HG03139 (cell line): ENCODE measurements at regions not wholly inside any gene's neighbourhood (a gene's known extent, or its start where the extent isn't known, plus 50 kb on each side); places are given as distances from the start of the nearest gene placed in this dataset.

Experiments used
- ATAC-seq: cut with Tn5 transposase; IDR thresholded peaks from one replicate; pipeline ENCODE4 v1.9.1; 2021; ENCODE audit not compliant: unreplicated experiment

DNA sequence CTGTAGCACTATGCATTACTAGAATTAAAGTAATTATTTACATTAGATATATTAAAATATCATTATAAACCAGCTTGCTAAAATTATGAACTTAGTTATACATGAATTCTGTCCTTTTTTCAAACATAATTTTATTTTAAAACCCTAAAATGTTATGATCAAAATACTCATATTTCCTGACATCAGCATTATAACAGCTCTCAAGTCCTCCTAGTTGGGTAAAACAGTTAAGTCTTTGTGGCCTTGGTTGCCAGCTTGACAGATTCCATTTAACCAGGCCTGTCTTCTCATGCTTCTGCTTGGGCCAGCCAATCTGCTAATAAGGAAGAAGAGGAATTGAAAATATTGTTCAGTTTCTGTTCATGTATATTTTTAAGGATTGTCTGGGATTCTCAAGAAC lies 147.9 kb upstream of the SLC35B3 start:
- ATAC-seq, result no peak

DNA sequence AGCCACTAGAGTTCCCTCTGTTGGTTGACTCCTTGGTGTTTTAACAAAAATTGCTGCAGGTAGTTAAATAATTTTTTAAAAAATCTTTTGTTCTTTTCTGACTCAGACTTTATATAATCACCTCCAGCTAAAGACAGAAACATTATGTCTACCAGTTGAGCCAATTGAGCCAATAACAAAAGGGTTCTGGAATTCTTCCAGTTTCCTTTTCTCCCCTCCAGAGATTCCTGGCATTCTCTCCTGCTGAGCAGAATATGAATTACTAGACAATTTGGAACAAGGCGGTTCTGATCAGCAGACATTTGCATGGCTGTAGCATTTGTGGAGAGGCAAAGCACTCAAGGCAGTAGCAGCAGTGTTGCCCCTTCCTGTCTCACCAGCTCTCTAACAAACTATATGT lies 144.0 kb upstream of the SLC35B3 start:
- ATAC-seq, result no peak

DNA sequence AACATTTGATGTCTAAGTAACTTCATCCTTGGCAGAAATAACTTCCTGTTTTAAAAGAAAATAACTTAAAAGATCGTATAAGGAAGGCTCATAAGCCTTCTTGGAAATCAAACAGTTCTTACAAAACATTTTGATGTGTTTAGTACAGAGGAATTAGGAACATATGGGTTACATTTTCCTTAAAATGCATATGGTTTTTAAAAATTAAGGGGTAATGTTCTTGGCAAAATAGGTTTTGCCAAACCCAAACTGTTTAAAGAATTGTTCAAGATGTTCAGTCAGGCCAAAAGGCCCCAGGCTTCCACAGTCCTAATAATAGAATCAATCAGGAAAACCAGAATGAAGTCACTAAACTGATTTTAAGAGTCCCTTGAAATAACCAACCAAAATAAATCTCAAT lies 142.7 kb upstream of the SLC35B3 start:
- ATAC-seq, result no peak

DNA sequence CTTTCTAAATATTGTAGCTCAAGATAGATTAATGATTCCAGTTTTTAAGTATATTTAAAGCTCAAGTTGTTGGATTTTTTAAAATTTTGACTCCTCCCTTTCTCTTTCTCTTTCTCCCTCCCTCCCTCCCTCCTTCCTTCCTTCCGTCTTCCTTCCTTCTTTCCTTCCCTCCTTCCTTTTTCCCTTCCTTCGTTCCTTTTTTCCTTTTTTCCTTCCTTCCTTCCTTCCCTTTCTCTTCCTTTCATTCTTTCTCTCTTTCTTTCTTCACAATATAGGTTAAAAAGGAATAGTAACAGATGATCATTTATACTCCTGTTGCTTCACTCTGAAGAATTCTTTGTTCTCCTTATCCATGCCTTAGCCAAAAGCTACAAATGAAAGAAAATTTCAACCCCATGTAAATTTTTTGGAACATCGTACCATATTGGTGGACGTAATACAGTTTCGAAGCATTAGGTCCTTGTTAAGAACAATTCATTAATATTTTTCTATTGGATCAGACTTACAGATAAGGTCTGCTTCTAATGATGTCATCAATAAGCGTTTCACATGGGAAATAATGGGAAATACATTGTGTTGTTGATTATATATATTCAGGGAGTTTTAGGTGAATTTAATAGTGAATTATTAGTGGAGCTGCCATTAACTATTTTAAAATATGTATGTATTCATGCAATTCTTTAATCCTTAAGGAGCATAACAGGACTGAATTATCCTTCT lies 139.6 kb upstream of the SLC35B3 start:
- no peak for ATAC-seq

DNA sequence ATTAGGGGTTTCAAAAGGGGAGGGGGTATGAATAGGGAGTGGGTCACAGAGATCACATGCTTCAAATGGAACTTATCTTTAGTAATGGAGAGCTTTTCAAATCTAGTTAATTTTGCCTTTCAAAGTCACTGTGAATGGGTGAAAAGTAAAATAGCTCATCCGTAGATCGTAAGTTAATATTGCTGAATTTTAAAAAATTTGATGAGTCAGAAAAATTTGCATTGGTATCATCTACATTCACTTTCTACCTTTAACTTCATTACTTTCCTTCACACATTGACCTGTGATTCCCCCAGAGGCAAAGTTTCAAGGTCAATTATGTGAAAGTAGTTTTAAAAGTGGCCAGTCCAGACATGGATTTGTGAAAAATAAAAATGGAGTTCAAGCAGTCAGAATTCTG lies 139.0 kb upstream of the SLC35B3 start:
- no peak for ATAC-seq

DNA sequence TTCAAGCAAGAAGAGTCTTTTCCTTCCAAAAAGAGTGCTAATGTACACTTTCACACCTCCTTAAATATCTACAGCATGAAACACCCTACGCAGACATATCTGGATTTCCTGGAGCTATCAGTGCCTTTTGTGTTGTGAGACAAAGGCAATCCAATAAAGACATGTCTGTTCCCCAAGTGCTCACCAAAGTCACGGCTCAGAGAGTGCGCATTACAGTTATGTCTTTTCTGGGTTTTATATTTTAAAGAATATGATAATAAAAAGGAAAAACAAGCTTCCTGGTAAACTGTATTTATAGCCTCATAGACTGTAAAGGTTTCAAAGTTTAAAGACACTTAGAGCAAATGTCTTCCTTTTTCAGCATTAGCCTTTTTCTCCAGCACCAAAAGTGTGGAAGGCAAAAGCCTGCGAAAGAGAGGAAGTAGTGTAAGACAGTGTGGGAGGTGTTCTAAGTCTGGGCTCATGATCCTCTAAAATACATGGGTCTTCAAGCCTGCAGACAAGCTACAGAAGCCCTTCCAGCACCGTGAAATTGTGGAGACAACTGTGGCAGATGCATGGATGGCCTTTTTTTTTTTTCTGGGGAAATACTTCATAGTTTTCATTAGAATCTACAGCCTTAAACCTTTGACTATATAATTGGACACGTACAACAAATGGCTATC lies 135.0 kb upstream of the SLC35B3 start:
- ATAC-seq, result no peak

DNA sequence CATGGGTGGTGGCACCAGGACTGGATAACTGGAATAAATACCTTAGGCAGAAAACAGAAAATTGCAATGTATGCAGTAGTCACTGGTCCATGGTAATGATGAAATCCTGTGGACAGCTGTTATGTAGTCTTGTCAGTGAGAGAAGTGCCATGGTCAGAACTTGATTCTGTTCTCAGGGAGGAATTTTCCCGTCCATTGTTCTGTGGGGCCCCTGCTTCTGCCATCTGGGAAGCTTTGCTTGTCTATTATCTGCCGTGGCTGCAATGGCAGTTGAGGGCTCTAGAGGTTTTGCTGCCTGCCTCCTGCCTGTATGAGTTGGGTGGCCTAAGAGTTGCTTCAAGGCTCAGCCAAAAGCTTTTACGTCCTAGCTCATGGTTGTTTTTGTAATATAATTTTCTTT lies 126.8 kb upstream of the SLC35B3 start:
- ATAC-seq, result no peak

DNA sequence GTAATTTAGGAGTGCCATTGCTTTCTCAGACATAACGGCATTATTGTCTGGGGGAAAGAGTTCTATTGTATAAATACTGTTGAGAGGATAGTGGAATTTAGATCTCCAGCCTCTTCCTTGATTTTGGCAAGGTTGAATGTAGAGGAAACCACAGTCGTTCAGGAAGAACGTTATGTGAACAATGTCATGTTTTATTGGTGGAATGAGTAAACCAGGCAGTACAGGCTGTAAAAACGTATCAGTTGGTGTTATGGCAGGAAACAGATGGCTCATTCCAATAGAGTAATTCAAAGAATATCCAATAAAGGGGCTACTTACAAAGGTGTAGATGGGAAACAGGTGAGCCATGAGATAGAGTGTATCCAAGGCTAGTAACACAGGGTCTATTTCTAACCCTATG lies 123.6 kb upstream of the SLC35B3 start:
- no peak for ATAC-seq

DNA sequence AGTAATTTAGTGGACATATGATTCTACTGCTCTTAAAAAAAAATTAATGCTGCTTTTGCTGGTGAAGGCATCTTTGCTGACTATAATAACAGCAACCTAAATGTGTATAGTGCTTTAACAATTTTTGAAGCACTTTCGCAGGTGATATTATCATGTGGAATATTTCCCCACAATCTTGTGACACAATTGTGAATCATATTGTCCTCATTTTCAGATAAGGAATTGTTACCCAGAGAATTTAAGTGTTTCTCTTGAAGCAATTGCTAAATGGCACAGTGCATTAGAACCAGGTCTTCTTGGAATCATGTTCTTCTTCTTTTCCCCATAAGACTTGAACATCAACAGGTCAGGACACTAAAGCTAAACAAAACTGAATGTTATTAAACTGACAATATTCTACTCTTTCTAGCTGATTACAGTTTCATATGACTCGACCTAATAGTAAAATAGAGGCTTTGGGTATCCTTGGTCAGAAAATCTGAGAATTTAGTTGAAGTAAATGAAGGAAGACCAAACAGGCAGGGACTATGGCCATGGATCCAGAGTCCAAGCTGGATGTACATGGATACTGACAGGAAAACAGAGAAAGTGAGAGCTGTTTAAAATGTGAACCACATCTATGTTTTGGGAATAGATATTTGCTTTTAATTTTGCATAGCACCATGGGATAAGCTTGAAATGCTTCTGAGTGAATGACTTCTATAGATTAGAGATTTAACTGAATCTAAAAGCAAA lies 121.8 kb upstream of the SLC35B3 start:
- no peak for ATAC-seq

DNA sequence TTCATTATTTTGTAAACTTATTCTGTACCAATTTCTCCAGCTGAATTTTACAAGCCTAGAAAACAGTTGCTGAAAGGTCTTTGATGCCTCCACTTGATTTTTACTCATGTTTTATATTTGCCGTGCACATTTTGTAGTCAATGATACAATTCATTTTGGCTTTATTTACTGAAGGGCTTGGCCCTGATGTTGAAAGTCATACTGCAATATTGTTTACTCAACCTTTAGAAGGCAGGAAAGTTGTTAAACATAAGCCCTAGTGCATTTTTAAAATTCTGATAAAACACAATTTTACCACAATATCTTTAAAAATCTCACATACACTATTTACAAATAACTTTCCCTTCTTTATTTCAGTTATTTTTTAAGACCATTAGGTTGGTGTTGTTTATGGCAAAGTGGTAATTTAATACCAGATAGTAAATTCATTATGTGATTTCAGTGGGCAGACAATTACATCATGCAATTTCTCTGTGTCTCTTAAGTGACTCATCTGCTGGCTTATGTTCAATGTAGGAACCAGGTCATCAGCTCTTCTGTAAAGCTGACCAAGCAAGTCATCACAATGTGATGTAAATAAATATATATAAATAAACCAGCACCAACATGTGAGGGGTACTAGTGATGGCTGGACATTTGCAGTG lies 121.1 kb upstream of the SLC35B3 start:
- ATAC-seq, result no peak

DNA sequence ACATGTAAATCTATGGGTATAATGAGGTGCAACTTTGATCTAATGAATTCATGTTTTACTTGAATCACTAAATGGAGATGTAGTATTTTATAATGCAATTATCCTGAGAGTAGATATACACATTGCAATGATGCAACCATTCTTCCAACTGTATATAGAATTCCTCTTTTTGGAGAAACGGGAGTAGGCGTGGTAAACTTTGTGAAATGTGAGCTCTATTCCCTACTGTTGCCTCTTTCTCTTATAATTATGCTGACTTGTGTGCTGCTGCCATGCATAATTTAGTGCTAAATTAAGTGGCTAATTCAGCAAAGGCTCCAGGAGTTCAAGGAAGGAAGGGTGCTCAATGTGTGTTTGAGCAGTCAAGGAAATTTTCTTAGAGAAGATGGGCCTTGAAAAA lies 116.6 kb upstream of the SLC35B3 start:
- ATAC-seq, result no peak

DNA sequence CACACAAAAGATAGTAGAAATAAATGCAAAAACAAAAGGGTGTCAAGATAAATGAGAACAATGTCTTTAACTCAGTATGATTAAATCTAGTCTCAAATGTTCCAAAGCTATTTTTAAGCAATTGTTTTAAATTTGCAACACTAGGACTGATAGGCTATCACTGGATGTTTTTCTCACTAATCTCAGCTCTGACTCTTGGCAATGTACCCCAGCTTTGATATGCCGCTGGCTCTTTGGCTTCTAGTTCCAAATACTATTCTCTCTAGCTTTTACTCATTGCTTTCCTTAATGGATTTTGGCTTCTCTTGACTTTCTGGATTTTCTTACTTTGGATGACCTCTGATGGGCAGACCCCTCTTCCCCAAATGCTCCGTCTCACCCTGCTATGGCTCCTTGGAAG lies 116.0 kb upstream of the SLC35B3 start:
- no peak for ATAC-seq

DNA sequence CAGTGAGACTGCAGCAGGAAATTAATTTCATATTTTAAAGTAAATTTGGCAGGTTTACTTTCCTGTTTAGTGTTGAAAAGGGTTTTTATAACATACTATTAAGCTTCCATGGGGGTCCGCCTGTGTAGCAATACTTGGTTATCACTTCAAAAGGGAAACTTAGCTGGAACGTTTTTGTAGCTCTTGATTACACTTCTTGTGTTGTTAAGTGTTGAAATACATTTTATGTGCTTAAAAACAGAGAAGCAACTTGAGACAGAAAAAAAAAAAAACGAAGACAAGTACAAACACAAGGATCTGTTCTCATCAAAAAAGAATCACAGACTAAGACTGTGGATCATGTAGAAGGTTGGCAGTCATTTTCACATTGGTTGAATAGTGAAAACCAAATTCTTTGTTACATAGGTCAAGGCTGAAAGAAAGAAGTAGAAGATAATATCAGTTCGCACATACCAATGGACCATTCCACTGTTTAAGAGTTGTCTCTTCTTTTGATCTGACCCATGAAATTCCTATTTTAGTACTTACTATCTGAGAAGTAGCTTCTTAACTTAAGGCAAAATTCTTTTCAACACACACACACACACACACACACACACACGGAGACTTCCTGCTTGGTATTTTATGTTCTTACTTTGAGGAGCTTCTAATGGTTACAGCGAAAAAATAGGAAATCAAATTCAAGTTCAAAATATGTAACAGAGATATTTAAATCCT lies 113.9 kb upstream of the SLC35B3 start:
- ATAC-seq, result no peak

DNA sequence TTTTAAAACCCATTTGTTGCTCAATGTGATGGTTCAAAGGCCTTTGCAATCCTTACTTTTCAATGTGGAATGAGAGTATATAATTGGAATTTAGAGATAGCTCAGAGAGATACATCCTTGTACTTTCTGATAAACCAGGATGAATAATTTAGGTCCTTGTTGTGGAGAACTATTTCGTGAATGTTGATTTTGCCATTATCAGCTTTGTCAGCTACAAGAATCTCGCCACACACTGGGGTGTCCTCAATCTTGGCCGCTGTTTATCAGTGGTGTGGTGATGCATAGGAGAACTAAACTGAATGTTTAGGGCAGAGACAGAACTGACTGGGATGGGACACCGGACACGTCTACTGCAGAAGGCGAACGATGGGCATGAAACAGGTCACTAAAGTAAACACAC lies 111.2 kb upstream of the SLC35B3 start:
- ATAC-seq, result no peak

DNA sequence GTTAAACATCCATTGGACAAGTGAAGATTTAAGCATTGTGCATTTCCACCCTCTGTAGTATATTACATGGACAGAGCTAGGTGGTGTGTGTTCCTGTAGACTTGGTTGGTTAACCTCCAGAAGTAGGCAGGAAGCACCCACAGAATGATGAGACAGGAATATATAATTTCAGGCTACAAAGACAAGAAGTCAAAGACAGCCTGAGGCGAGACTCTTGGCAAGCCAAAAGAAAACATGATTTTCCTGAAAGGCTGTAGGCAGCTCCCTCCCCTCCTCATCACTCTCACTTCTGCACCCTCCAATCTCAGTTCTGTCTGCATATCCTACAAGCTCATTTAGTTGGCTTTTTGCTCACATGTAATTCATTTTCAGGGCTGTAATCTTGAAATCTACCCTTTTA lies 110.0 kb upstream of the SLC35B3 start:
- ATAC-seq, result no peak

DNA sequence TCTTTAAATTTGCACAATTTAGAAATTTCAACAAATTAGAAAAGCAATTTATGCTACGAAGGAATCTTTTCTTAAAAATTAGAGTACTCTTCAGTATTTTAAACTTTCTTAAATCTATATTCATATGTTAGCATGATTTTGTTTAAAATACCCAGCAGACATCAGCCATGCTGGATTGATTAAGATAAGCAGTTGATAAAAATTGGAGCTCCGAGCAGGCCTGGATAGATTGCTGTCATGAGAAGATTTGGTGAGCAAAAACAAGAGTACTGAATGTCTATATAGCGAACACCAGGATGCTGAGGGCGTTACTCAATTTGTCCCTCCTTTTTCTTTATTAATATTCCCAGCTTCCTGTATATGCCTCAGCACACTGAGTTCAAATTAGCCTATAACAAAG lies 108.4 kb upstream of the SLC35B3 start:
- no peak for ATAC-seq

DNA sequence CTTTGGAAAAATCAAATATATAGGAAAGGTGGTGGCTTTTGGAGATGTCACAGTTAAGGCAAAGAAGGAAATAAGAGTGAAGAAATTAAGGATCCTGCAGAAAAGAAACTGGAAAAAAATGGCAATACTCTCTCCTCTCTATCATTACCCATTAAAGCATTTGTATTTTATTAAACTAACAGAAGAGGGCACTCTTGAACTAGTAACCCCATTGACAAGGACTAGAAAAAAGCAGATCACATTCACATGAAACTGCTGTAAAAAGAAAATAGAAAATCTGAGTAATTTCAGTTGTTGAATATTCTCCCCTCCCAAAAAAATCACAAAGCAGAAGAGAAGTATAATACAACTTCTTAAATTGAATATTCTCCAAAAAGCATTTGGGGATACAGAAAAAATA lies 104.1 kb upstream of the SLC35B3 start:
- ATAC-seq, result no peak

DNA sequence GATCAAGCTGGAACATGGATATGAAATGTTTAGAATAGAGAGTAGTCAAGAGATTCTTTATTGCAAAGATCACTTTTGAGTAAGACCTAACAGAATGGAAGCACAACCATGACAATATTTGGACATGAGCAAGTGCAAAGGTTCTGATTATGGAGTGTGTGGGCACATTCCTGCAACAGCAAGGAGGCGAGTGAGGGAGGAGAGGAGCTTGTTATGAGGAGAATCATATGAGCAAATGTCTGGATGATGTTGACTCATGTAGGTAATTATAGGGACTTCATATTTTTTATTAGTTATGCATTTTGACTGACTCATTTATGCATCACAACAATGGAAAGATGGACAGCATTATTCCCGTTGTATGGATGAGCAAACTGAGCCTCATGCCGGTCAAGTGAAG lies 100.8 kb upstream of the SLC35B3 start:
- ATAC-seq, result no peak

DNA sequence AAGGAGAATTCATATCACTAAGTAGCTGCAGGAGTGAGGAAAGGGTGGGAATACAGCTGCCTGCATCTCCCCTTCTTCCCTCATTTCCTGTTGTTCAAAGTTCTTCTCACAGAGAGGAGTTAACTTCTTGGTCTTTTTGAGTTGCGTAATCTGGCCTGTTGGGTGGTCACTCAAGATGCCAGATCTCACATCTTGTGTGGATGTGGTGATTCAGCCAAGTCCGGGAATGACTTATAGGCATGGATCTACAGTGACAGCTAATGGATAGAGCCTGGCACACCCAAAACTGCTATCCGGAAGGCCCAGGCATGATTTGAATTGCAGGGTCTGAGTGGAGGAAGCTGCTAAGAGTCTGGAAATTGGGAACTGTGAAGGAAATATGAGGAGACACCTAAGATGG lies 100.2 kb upstream of the SLC35B3 start:
- ATAC-seq, result no peak

DNA sequence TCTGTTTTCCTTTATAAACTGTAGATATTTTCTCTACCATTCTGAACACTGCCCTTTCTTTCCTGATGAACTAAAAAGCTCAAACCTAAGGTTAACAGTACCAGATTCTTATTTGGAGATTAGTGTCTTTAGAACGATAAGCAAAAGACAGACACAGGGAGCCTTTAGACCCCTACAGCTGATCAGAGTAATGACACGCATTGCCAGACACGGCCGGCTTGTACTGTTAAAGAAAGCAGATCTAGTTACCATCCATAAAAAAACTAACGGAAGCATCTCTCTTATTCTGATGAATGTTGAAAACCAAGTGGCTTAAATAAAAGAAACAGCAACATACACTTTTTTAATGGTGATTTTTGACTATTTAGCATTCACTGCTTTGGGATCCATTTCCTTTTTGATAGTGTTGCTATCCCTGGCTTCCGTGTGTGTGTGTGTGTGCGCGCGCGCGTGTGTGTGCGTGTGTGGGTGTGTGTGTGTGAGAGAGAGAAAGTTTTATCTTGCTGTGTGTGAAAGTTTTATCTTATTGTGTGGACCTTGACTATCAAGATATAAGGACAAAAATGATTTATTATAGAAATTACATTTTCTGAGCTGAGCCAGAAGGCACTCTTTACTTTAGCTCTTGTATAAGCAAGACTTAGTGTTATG lies 95.6 kb upstream of the SLC35B3 start:
- no peak for ATAC-seq

DNA sequence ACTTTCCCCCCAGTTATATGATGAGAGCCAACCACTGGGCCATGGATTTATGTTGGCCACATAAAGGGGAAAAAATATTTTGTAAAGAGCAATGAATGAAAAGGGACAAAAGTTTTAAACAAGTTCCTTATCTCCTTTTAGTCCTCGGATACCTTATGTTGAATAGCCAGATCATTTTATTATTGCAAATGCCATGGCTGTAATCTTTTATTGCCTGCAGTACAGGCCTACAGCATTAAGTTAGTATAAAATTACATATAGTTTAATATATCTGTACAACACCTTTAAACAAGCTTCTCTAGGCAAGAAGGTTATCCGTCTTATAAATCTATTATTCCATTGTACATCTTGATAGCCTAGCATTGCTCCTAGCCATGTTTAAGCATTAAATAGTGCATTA lies 93.9 kb upstream of the SLC35B3 start:
- no peak for ATAC-seq
